NK-92 (cell line): ENCODE measurements at regions not wholly inside any gene's neighbourhood (a gene's known extent, or its start where the extent isn't known, plus 50 kb on each side); places are given as distances from the start of the nearest gene placed in this dataset.

Experiments
- DNase-seq: peaks from one replicate; lab custom pipeline; 2025; ENCODE audit not compliant: unreplicated experiment; lab: John Stamatoyannopoulos, UW

- no peak for DNase-seq
Measured at GRCh38 chr2:43109261-43109743, 117.1 kb downstream of the ZFP36L2 start.

- DNase-seq = no peak
Measured at GRCh38 chr2:43107679-43108078, 118.7 kb downstream of the ZFP36L2 start.

GRCh38 chr2:43106559-43107527 is 119.6 kb downstream of the ZFP36L2 start:
- no peak for DNase-seq

- no peak for DNase-seq
Measured at GRCh38 chr2:43105586-43106558, 120.5 kb downstream of the ZFP36L2 start.

GRCh38 chr2:43104763-43105162 is 121.6 kb downstream of the ZFP36L2 start:
- no peak for DNase-seq

GRCh38 chr2:43104106-43104505 is 122.3 kb downstream of the ZFP36L2 start:
- DNase-seq = no peak

GRCh38 chr2:43103093-43103404 is 123.4 kb downstream of the ZFP36L2 start:
- no peak for DNase-seq

- no peak for DNase-seq
Measured at GRCh38 chr2:43102366-43103092, 123.9 kb downstream of the ZFP36L2 start.

- no peak for DNase-seq
Measured at GRCh38 chr2:43101751-43102150, 124.7 kb downstream of the ZFP36L2 start.

- DNase-seq = no peak
Measured at GRCh38 chr2:43100883-43101662, 125.3 kb downstream of the ZFP36L2 start.

- DNase-seq = no peak
Measured at GRCh38 chr2:43100362-43100882, 126.0 kb downstream of the ZFP36L2 start.

GRCh38 chr2:43099797-43100196 is 126.6 kb downstream of the ZFP36L2 start:
- no peak for DNase-seq

GRCh38 chr2:43098539-43098938 is 127.9 kb downstream of the ZFP36L2 start:
- no peak for DNase-seq

- no peak for DNase-seq
Measured at GRCh38 chr2:43097644-43098408, 128.6 kb downstream of the ZFP36L2 start.

- no peak for DNase-seq
Measured at GRCh38 chr2:43095533-43096295, 130.7 kb downstream of the ZFP36L2 start.

GRCh38 chr2:43092520-43093179 is 133.8 kb downstream of the ZFP36L2 start:
- no peak for DNase-seq

- DNase-seq = no peak
Measured at GRCh38 chr2:43090317-43090716, 136.1 kb downstream of the ZFP36L2 start.
